Prostate gland (tissue), 2 donors: ENCODE measurements at regions not wholly inside any gene's neighbourhood (a gene's known extent, or its start where the extent isn't known, plus 50 kb on each side); places are given as distances from the start of the nearest gene placed in this dataset.

Experiments used
- DNase-seq: peaks from one replicate; pipeline ENCODE4 v3.0.0-alpha.2; 2019; ENCODE audit warnings: low spot score
- H3K27ac ChIP-seq, 2 donors: fragments of 200-600 bp; sonication (generic); 2 replicates each; pipeline ENCODE4 v1.5.1; 2017 to 2019
- H3K27me3 ChIP-seq: fragments of 200-600 bp; sonication (generic); replicated peaks from 2 replicates; pipeline ENCODE4 v1.5.1; 2019; ENCODE audit not compliant: insufficient read depth
- H3K36me3 ChIP-seq, 2 donors: fragments of 200-600 bp; sonication (generic); 1 replicate in 1 of 2; 2 replicates in 1 of 2; pipeline versions ENCODE4 v1.5.1 to v1.8.1; 2017 to 2019
- H3K4me1 ChIP-seq: fragments of 200-600 bp; sonication (generic); replicated peaks from 2 replicates; pipeline ENCODE4 v1.5.1; 2019
- H3K4me3 ChIP-seq, 2 donors: fragments of 200-600 bp; sonication (generic); 2 replicates each; pipeline ENCODE4 v1.5.1; 2017 to 2019
- H3K9me3 ChIP-seq: fragments of 200-600 bp; sonication (generic); 2 replicates; pipeline ENCODE4 v1.5.1; 2017
- POLR2A ChIP-seq: fragments of 450-650 bp; IDR thresholded peaks from one replicate; pipeline ENCODE4 v1.6.1; 2016; ENCODE audit warnings: antibody characterized with exemption, mild to moderate bottlenecking
- POLR2AphosphoS5 ChIP-seq: sonication (generic); formaldehyde crosslinking; IDR thresholded peaks from one replicate; pipeline ENCODE4 v1.6.1; 2017; ENCODE audit warnings: antibody characterized with exemption
- WGBS: methylation state at CpG from one replicate; pipeline ENCODE4 v1.1.5; 2018; 5-methylcytosine and 5-hydroxymethylcytosine counted together
- intact Hi-C: fragments of 100-400 bp; cut with DNase I; formaldehyde crosslinking; loops from one replicate; pipeline ENCODE4 v1.14.2; 2022
- TF ChIP-seq, protein P1 (sequence below), 4 experiments: fragments of 200-600 bp in 2 of 4; fragments of 450-650 bp in 2 of 4; sonication (generic) in 2 of 4; IDR thresholded peaks; 1 replicate in 3 of 4; 2 replicates in 1 of 4; pipeline ENCODE4 v1.5.1; 2016 to 2019; ENCODE audit warnings: antibody characterized with exemption in 4 of 4, mild to moderate bottlenecking in 2 of 4, moderate library complexity in 2 of 4

DNA sequence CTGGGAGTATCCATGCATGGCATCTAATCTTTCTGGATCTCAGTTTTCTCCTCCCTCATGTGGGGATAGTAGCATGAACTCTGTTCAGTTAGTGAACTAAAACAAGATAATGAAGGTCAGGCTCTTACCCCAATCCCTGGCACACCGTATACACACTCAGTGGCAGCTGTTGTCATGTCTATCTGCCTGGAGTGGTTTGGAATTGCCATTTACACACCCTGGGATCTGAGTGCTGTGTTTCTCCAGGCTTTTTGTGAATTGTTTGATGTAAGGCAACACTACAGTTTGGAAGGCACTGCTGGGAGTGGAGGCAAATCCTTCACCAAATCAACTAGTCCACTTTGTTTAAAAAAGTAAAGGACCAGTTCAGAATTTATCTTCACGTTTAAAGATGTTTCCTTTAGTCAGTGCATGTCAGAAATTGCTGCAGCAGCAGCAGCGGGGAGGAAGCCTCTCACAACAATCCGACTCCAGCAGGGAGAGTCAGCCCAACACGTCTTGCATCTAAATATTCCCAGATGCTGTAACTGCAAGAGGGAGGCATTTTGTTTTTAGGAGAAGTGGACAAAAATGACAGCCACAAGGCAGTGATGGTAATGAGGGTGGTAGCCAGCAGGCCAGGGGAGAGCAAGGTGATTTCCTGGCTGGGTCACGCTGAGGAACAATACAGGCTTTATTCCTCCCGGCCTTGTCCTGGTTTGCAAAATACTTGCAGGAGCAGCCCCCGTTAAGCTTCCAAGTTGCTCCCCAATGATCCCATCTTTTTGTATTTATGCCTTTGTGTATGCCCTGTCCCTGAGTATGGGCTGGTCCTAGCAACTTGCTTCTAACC is 128.5 kb upstream of the LRIG1 start:
- Histone ChIP-seq H3K27me3 (no peaks in the 10 kb centered on the region), H3K9me3 (no peaks in the 10 kb centered on the region), H3K4me1 (peaks cover 6% of the 10 kb centered on the region), H3K36me3 (no peaks in the 10 kb centered on the region), H3K27ac (no peak overlapping the region), H3K4me3 (no peak overlapping the region)
- TF ChIP-seq POLR2AphosphoS5 (no peak), POLR2A (no peak)
- TF ChIP-seq, protein P1, sequence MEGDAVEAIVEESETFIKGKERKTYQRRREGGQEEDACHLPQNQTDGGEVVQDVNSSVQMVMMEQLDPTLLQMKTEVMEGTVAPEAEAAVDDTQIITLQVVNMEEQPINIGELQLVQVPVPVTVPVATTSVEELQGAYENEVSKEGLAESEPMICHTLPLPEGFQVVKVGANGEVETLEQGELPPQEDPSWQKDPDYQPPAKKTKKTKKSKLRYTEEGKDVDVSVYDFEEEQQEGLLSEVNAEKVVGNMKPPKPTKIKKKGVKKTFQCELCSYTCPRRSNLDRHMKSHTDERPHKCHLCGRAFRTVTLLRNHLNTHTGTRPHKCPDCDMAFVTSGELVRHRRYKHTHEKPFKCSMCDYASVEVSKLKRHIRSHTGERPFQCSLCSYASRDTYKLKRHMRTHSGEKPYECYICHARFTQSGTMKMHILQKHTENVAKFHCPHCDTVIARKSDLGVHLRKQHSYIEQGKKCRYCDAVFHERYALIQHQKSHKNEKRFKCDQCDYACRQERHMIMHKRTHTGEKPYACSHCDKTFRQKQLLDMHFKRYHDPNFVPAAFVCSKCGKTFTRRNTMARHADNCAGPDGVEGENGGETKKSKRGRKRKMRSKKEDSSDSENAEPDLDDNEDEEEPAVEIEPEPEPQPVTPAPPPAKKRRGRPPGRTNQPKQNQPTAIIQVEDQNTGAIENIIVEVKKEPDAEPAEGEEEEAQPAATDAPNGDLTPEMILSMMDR (IDR thresholded peaks at IDR 0.05): no peak
- no peak for DNase-seq
- WGBS: 83% methylated on average over 8 of the region's 8 CpGs
- intact Hi-C loops: no loop called here

DNA sequence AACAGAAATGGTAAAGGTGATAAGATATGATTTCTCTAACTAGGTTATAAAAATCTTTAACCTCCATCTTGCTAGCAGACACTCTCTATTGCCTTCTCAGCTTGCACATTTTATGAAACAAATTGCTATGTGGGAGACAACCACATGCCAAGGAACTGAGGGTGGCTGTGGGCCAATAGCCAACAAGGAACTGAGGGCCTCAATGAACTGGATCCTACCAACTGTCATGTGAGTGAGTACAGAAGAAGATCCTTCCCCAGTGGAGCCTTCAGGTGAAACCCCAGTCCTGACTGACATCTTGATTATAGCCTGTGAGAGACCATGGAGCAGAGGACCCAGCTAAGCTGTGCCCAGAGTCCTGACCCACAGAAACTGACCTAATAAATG is 129.2 kb upstream of the LRIG1 start:
- no peak overlapping the region for H3K27ac ChIP-seq
- no peaks in the 10 kb centered on the region for H3K9me3 ChIP-seq
- H3K4me1 ChIP-seq: peaks cover 6% of the 10 kb centered on the region
- H3K4me3 ChIP-seq: no peak overlapping the region
- H3K36me3 ChIP-seq: no peaks in the 10 kb centered on the region
- intact Hi-C loops: no loop called here
- TF ChIP-seq POLR2AphosphoS5: no peak
- H3K27me3 ChIP-seq: no peaks in the 10 kb centered on the region
- DNase-seq: no peak

DNA sequence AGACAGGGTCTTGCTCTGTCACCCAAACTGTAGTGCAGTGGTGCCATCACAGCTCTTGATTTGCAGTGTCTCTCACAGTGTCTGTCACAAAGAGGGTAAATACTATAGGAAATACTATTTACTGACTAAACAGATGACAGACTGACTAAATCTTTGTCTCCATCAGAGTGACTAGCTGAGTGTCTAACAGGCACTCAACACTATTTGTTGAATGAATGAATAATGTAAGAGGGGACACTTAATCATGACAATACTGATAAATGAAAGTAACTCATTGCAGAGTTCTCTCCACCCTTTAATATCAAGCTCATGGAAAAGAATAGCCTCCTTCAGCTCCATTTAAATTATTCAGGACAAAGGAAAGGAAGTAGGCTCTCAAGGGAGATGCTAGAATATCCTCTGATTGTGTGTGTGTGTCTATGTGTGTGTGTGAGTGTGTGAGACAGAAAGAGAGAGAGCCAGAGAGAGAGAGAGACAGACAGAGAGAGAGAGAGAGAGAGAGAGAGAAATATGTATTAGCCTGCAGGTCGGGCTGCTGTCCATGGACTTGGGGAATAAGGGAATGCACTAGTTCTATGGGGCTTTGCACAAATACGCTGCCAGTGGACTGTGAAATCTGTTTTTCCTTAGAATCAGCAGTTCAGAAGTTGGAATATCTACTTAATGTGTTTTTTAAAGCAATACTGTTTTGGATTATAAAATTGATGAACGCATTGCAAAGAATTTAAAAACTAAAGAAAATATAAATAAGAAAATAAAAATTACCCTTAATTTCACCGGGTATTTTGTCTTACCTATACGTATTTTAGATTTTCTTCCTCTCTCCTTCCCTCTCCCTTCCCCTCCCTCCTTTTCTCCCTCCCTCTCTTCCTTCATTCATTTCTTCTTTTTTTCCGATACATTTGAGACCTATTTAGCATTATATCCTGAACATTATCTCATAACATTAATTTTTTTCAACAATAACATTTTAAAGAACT is 132.9 kb upstream of the LRIG1 start:
- intact Hi-C loops: no loop called here
- WGBS: 88% methylated on average over 6 of the region's 6 CpGs
- no peak for DNase-seq

DNA sequence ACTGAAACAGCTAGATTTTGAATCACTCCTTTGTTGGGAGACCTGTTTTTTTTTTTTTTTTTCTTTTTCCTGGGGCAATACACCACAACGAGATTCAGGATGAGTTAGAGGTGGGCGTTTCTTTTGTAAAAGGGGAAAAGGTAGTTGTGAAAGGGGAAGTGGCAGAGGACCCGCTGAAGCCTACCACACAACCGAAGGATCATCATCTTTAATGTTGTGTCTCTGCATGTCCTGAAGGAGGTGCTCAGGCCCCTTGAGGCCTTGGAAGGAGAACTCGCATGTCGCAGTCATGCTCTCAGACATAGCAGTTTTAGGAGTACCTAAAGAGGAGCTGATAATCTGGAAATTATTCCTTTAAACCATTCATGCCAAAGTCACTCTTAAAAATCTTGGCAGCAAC is 137.9 kb upstream of the LRIG1 start:
- Histone ChIP-seq H3K9me3 (no peaks in the 10 kb centered on the region), H3K27me3 (no peaks in the 10 kb centered on the region), H3K4me3 (no peak overlapping the region), H3K36me3 (no peaks in the 10 kb centered on the region), H3K27ac (no peak overlapping the region), H3K4me1 (no peaks in the 10 kb centered on the region)
- DNase-seq: no peak
- intact Hi-C loops: no loop called here
- TF ChIP-seq POLR2A (no peak), POLR2AphosphoS5 (no peak)
- TF ChIP-seq, protein P1 (IDR thresholded peaks at IDR 0.05): no peak
- 59% methylated on average over 6 of the region's 6 CpGs for WGBS

More for the DNA sequence above, 132.9 kb upstream of the LRIG1 start:
- H3K27me3 ChIP-seq: no peaks in the 10 kb centered on the region
- TF ChIP-seq POLR2A (no peak), POLR2AphosphoS5 (no peak)
- TF ChIP-seq, protein P1 (IDR thresholded peaks at IDR 0.05): no peak
- H3K27ac ChIP-seq: no peak overlapping the region
- H3K9me3 ChIP-seq: no peaks in the 10 kb centered on the region
- no peaks in the 10 kb centered on the region for H3K36me3 ChIP-seq
- no peak overlapping the region for H3K4me3 ChIP-seq
- no peaks in the 10 kb centered on the region for H3K4me1 ChIP-seq

DNA sequence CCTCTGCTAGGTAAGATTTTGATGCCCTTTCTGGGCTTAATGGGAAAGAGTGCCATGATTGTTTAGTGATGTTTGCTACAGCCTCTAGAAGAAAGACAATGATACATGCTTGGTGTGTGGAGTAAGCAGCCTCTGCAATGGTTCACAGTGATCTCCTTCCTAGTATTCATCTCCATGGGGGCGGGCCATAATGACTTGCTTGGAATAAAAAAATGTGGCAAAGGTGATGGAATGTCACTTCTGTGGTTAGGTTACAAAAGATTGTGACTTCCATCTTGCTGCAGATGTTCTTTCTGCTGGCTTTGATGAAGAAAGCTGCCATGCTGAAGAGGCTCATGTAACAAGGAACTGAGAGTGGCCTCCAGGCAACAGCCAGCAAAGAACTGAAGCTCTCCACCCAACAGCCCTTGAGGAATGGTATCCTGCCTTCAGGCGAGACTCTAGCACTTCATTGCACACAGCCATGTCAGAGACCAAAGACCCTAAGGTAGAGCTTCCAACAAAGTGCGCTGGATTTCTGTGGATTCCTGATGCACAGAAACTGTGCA is 139.1 kb upstream of the LRIG1 start:
- DNase-seq: no peak
- Histone ChIP-seq H3K27ac (no peak overlapping the region), H3K36me3 (no peaks in the 10 kb centered on the region), H3K9me3 (no peaks in the 10 kb centered on the region), H3K4me1 (no peaks in the 10 kb centered on the region), H3K4me3 (no peak overlapping the region), H3K27me3 (no peaks in the 10 kb centered on the region)
- no peak for TF ChIP-seq POLR2AphosphoS5
- TF ChIP-seq POLR2A: no peak
- TF ChIP-seq, protein P1 (IDR thresholded peaks at IDR 0.05): no peak
- intact Hi-C loops: no loop called here
- WGBS: 95% methylated on average over 3 of the region's 3 CpGs
